Glutamatergic neuron (in vitro differentiated cells): ENCODE measurements at regions not wholly inside any gene's neighbourhood (a gene's known extent, or its start where the extent isn't known, plus 50 kb on each side); places are given as distances from the start of the nearest gene placed in this dataset.
"Not testable (repeated sequence)": the region's sequence is repeated elsewhere in the genome, so short reads cannot be mapped to it uniquely, and the experiment has no call there.

ENCODE experiments used
- DNase-seq: peaks from one replicate; pipeline ENCODE4 v3.0.0; 2022
- H3K27ac Mint-ChIP-seq: one replicate; pipeline ENCODE4 v1.8.0; 2020; ENCODE audit warnings: mild to moderate bottlenecking, mixed read lengths, inconsistent platforms; ENCODE audit not compliant: unreplicated experiment
- H3K27me3 Mint-ChIP-seq: one replicate; pipeline ENCODE4 v1.8.0; 2020; ENCODE audit warnings: mild to moderate bottlenecking, moderate library complexity, mixed read lengths, inconsistent platforms; ENCODE audit not compliant: unreplicated experiment
- H3K36me3 Mint-ChIP-seq: one replicate; pipeline ENCODE4 v1.8.0; 2020; ENCODE audit warnings: mild to moderate bottlenecking, mixed read lengths, inconsistent platforms; ENCODE audit not compliant: unreplicated experiment
- H3K4me1 Mint-ChIP-seq: one replicate; pipeline ENCODE4 v1.8.0; 2020; ENCODE audit warnings: mild to moderate bottlenecking, low read depth, mixed read lengths, inconsistent platforms; ENCODE audit not compliant: unreplicated experiment
- H3K4me3 Mint-ChIP-seq: one replicate; pipeline ENCODE4 v1.8.0; 2020; ENCODE audit warnings: mild to moderate bottlenecking, mixed read lengths, inconsistent platforms; ENCODE audit not compliant: unreplicated experiment
- H3K9me3 Mint-ChIP-seq: one replicate; pipeline ENCODE4 v1.8.0; 2020; ENCODE audit warnings: mild to moderate bottlenecking, moderate library complexity, mixed read lengths, inconsistent platforms; ENCODE audit not compliant: unreplicated experiment
- TF ChIP-seq, protein P1 (sequence below): fragments of 200-600 bp; sonication (generic); IDR thresholded peaks from one replicate; pipeline ENCODE4 v1.5.0; 2021; ENCODE audit not compliant: partially characterized antibody, unreplicated experiment

DNA sequence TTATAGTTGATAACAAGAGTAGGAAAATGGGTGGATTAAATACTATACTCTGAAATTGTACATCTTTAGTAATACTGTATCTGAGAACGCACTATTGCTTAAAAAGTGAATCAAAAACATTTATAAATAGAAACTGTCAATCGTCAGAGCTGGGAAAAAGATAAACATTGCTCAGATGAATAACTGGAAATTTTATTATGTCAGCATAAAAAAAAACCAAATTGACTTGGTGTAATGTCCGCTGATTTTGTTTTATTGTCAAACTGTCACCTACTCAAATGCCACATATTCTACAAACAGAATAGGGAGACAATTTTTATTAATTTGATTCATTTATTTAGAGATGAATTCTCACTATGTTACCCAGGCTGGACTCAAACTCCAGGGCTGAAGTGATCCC, 109.3 kb upstream of the TMTC1 start:
- TF ChIP-seq, protein P1, sequence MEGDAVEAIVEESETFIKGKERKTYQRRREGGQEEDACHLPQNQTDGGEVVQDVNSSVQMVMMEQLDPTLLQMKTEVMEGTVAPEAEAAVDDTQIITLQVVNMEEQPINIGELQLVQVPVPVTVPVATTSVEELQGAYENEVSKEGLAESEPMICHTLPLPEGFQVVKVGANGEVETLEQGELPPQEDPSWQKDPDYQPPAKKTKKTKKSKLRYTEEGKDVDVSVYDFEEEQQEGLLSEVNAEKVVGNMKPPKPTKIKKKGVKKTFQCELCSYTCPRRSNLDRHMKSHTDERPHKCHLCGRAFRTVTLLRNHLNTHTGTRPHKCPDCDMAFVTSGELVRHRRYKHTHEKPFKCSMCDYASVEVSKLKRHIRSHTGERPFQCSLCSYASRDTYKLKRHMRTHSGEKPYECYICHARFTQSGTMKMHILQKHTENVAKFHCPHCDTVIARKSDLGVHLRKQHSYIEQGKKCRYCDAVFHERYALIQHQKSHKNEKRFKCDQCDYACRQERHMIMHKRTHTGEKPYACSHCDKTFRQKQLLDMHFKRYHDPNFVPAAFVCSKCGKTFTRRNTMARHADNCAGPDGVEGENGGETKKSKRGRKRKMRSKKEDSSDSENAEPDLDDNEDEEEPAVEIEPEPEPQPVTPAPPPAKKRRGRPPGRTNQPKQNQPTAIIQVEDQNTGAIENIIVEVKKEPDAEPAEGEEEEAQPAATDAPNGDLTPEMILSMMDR = no peak
- H3K27ac Mint-ChIP-seq = no peak overlapping the region
- no peaks in the 10 kb centered on the region for H3K27me3 Mint-ChIP-seq
- no peak for DNase-seq
- no peak overlapping the region for H3K4me3 Mint-ChIP-seq
- no peaks in the 10 kb centered on the region for H3K4me1 Mint-ChIP-seq
- no peaks in the 10 kb centered on the region for H3K9me3 Mint-ChIP-seq
- H3K36me3 Mint-ChIP-seq = no peaks in the 10 kb centered on the region

DNA sequence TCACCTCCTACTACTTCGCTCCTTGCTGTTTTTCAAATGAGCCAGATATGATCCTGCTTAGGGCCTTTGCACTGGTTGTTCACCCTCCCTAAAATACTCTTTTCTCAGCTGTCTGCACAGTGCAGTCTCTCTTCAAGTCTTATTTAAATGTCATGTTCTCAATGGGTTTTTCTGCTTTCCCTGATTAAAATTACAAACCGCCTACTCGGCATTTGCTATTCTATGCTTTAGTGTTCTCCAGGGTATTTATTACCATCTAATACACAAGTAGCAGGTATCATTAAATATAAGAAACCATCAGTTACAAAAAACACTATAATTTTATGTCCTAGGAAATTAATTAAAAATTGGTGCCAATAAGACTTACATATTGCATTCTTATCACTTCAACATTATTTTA, 108.0 kb upstream of the TMTC1 start:
- H3K36me3 Mint-ChIP-seq = peaks cover 4% of the 10 kb centered on the region
- TF ChIP-seq, protein P1 = no peak
- no peak for DNase-seq
- no peak overlapping the region for H3K4me3 Mint-ChIP-seq
- H3K27me3 Mint-ChIP-seq = no peaks in the 10 kb centered on the region
- H3K4me1 Mint-ChIP-seq = no peaks in the 10 kb centered on the region
- H3K27ac Mint-ChIP-seq = no peak overlapping the region
- H3K9me3 Mint-ChIP-seq = peaks cover 2% of the 10 kb centered on the region

DNA sequence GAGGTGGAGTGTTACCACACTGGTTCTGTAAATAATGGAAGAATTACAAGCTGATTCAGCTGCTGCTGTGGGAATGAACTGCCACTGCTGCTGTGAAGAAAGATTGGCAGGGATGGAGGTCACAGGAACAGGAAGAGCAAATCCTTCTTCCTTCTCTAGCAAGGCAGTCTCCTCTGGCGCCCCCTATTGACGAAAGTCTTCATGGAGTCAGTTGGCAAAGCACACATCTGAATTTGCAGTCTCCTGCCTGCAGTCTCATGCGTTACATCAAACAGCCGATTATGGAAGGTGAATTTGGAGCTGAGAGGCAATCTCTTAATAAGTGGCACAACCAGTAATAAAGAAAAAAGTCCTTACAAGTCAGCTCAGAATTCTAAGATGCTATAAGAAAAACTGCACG, 106.0 kb upstream of the TMTC1 start:
- H3K4me1 Mint-ChIP-seq = no peaks in the 10 kb centered on the region
- no peak overlapping the region for H3K27ac Mint-ChIP-seq
- no peaks in the 10 kb centered on the region for H3K27me3 Mint-ChIP-seq
- peak; percentile 60 for DNase-seq
- peaks cover 8% of the 10 kb centered on the region for H3K9me3 Mint-ChIP-seq
- no peak overlapping the region for H3K4me3 Mint-ChIP-seq
- H3K36me3 Mint-ChIP-seq = peaks cover 7% of the 10 kb centered on the region
- TF ChIP-seq, protein P1 = peak; percentile 60

DNA sequence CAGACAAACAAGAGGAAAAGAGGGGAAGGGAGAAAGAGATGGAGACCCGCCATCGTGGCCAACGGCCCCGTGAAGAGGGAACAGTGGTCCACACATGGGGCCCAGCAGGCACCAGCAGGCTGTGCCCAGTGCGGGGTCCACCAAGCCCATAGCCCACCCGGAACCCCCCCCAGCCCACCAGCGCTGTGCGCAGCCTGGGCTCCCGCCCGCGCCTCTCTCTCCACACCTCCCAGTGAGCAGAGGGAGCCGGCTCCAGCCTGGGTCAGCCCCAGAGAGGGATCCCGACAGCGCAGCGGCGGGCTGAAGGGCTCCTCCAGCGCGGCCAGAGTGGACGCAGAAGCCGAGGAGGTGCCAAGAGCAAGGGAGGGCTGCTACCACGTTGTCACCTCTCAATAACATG, 105.0 kb upstream of the TMTC1 start:
- H3K36me3 Mint-ChIP-seq = peaks cover 8% of the 10 kb centered on the region
- no peaks in the 10 kb centered on the region for H3K27me3 Mint-ChIP-seq
- H3K27ac Mint-ChIP-seq = no peak overlapping the region
- no peak overlapping the region for H3K4me3 Mint-ChIP-seq
- peaks cover 9% of the 10 kb centered on the region for H3K9me3 Mint-ChIP-seq
- H3K4me1 Mint-ChIP-seq = no peaks in the 10 kb centered on the region
- TF ChIP-seq, protein P1 = no peak
- no peak for DNase-seq

DNA sequence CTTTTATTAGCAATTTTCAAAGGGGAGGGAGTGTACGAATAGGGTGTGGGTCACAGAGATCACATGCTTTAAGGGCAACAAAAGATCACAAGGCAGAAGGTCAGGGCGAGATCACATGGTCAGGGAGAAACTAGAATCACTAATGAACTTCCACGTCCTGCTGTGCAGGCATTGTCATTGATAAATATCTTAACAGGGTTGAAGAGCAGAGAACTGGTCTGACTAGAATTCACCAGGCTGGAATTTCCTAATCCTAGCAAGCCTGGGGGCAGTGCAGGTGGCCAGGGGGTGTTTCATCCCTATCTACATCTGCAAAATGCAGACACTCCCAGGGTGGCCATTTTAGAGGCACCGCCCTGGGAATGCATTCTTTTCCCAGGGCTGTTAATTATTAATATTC, 101.2 kb upstream of the TMTC1 start:
- H3K4me3 Mint-ChIP-seq, H3K4me1 Mint-ChIP-seq, H3K36me3 Mint-ChIP-seq, H3K9me3 Mint-ChIP-seq, DNase-seq, H3K27me3 Mint-ChIP-seq, H3K27ac Mint-ChIP-seq: not testable (repeated sequence)
